GM12878 (cell line): ENCODE measurements at regions not wholly inside any gene's neighbourhood (a gene's known extent, or its start where the extent isn't known, plus 50 kb on each side); places are given as distances from the start of the nearest gene placed in this dataset.
"Not testable (repeated sequence)": the region's sequence is repeated elsewhere in the genome, so short reads cannot be mapped to it uniquely, and the experiment has no call there.

ENCODE experiments used
- ASH2L ChIP-seq: fragments of 300-600, 200-600 bp; sonication (generic); IDR thresholded peaks from 2 replicates; pipeline ENCODE4 v1.6.1; 2017; ENCODE audit warnings: low read depth, mild to moderate bottlenecking, borderline replicate concordance
- CTCF ChIP-seq, 3 experiments: IDR thresholded peaks in 2 of 3; conservative IDR thresholded peaks in 1 of 3; 2 replicates each; pipeline ENCODE4 v1.5.1; 2011; ENCODE audit warnings: low read depth in 3 of 3, low read length in 3 of 3, mild to moderate bottlenecking in 3 of 3, control low read depth in 2 of 3, moderate library complexity in 2 of 3, inconsistent platforms in 1 of 3, mixed read lengths in 1 of 3; ENCODE audit not compliant: control insufficient read depth in 2 of 3, insufficient read depth in 1 of 3; ENCODE audit errors: extremely low read depth in 1 of 3
- E2F4 ChIP-seq: IDR thresholded peaks from 2 replicates; pipeline ENCODE4 v1.6.1; 2012; ENCODE audit warnings: low read depth, low read length, improper control_type of control experiment
- EZH2 ChIP-seq: IDR thresholded peaks from 2 replicates; pipeline ENCODE4 v1.6.1; 2012; ENCODE audit warnings: low read depth, mild to moderate bottlenecking, control low read depth, inconsistent platforms, low read length, borderline replicate concordance; ENCODE audit not compliant: control insufficient read depth
- IKZF2 ChIP-seq, 2 experiments: fragments of 450-650 bp; IDR thresholded peaks; 2 replicates each; pipeline ENCODE4 v1.6.1; 2017; ENCODE audit warnings: mild to moderate bottlenecking in 2 of 2, moderate library complexity in 2 of 2
- JUNB ChIP-seq: IDR thresholded peaks from 2 replicates; pipeline ENCODE4 v1.6.1; 2016; ENCODE audit warnings: antibody characterized with exemption, mild to moderate bottlenecking
- KLF5 ChIP-seq: fragments of 450-650 bp; IDR thresholded peaks from 2 replicates; pipeline ENCODE4 v1.6.1; 2014; ENCODE audit warnings: mild to moderate bottlenecking; ENCODE audit not compliant: partially characterized antibody
- POLR2A ChIP-seq: IDR thresholded peaks from 2 replicates; pipeline ENCODE4 v1.6.1; 2011; ENCODE audit warnings: low read depth, mild to moderate bottlenecking, low read length
- POLR2AphosphoS2 ChIP-seq: IDR thresholded peaks from 2 replicates; pipeline ENCODE4 v1.6.1; 2011; ENCODE audit warnings: low read depth, mild to moderate bottlenecking, low read length, improper control_type of control experiment, moderate library complexity
- TF ChIP-seq, protein P1 (sequence below): IDR thresholded peaks from 2 replicates; pipeline ENCODE4 v1.6.1; 2012; ENCODE audit warnings: low read depth, low read length, improper control_type of control experiment
- TF ChIP-seq, protein P2 (sequence below): IDR thresholded peaks from 2 replicates; pipeline ENCODE4 v1.6.1; 2012; ENCODE audit warnings: low read length, inconsistent platforms
- TF ChIP-seq, protein P3 (sequence below): IDR thresholded peaks from 2 replicates; pipeline ENCODE4 v1.6.1; 2012; ENCODE audit warnings: low read depth, low read length, improper control_type of control experiment

GRCh38 chr6:168913231-168913865, 340.3 kb downstream of the THBS2 start:
- TF ChIP-seq, protein P1, sequence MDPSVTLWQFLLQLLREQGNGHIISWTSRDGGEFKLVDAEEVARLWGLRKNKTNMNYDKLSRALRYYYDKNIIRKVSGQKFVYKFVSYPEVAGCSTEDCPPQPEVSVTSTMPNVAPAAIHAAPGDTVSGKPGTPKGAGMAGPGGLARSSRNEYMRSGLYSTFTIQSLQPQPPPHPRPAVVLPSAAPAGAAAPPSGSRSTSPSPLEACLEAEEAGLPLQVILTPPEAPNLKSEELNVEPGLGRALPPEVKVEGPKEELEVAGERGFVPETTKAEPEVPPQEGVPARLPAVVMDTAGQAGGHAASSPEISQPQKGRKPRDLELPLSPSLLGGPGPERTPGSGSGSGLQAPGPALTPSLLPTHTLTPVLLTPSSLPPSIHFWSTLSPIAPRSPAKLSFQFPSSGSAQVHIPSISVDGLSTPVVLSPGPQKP, result not testable (repeated sequence)
- not testable (repeated sequence) for TF ChIP-seq JUNB; EZH2; ASH2L; POLR2A; CTCF (IDR thresholded peaks at IDR 0.05 in 2 of 3, conservative IDR thresholded peaks at IDR 0.05 in 1 of 3; ENCODE audit: control insufficient read depth in 2 of 3, extremely low read depth in 1 of 3, insufficient read depth in 1 of 3, low read depth in 3 of 3, low read length in 3 of 3); POLR2AphosphoS2; IKZF2 (IDR thresholded peaks at IDR 0.05); KLF5; E2F4
- TF ChIP-seq, protein P2, sequence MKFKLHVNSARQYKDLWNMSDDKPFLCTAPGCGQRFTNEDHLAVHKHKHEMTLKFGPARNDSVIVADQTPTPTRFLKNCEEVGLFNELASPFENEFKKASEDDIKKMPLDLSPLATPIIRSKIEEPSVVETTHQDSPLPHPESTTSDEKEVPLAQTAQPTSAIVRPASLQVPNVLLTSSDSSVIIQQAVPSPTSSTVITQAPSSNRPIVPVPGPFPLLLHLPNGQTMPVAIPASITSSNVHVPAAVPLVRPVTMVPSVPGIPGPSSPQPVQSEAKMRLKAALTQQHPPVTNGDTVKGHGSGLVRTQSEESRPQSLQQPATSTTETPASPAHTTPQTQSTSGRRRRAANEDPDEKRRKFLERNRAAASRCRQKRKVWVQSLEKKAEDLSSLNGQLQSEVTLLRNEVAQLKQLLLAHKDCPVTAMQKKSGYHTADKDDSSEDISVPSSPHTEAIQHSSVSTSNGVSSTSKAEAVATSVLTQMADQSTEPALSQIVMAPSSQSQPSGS, result not testable (repeated sequence)
- TF ChIP-seq, protein P3, sequence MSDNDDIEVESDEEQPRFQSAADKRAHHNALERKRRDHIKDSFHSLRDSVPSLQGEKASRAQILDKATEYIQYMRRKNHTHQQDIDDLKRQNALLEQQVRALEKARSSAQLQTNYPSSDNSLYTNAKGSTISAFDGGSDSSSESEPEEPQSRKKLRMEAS, result not testable (repeated sequence)
